IPS-NIHi7 (cell line): ENCODE measurements at regions not wholly inside any gene's neighbourhood (a gene's known extent, or its start where the extent isn't known, plus 50 kb on each side); places are given as distances from the start of the nearest gene placed in this dataset.

ENCODE experiments used
- DNase-seq: peaks from one replicate; pipeline ENCODE4 v3.0.0; 2012; ENCODE audit warnings: mixed read lengths; ENCODE audit errors: extremely low spot score

- no peak for DNase-seq
These were observed 93.2 kb downstream of the FOXF2 start for GRCh38 chr6:1482381-1483166.

DNA sequence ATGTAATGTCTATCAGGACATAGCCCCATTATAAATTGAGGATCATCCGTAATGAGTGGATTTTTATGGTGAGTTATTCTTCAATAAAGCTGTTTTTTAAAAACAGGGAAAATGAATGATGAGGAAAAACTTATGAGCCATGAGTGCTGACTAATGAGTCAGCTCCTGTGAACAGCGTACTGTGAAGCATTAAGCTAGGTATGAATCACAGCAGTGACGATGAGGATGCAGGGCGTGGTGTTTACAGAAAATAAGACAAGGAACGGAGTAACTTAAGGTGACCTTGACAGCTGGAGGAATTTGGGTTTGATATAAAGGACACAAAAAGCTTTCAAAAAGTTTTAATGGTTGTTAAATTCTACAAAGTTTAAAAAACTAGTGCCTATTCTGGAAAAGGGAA is 96.3 kb downstream of the FOXF2 start:
- no peak for DNase-seq

DNA sequence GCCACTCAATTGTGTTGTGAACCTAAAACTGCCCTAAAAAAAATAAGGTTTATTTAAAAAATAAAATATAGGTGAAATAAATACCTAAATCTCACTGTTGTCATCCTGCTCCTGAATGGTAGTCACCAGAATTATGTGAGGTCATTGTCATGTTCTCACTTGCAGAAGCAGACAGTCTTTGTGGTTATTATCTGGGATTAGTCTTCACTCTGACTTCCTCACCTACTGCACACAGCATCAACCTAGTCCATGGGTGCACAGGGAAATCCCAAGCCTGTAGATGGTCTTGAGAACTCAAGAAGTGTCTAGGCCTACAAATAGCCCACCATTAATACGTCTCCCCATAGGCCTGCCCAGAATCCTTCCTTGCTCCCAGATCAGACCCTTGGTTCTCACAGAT is 97.0 kb downstream of the FOXF2 start:
- no peak for DNase-seq

- DNase-seq: no peak
These were observed 97.9 kb downstream of the FOXF2 start for GRCh38 chr6:1487239-1487638.

DNA sequence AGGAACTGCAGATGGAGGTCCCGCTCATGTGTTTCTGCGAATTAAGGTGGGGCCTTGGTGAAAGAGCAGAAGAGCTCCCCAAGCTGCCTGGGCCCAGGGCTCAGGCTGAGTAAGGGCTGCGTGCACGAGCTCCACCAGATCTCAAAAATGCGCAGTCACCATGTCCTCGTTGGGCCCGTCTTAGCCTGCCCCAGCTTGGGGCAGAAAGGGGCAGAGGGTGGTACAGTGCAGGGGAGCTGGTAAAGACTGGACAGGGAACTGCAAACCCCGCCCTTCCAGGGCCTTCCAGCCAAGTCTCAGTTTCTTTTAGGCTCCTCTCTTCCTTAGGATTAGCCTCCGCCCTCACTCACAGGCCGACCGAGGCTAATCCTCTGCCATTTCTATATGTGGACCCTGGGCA is 101.6 kb downstream of the FOXF2 start:
- DNase-seq: no peak

GRCh38 chr6:1491591-1492319 is 102.4 kb downstream of the FOXF2 start:
- DNase-seq: no peak

- no peak for DNase-seq
These were observed 105.3 kb downstream of the FOXF2 start for GRCh38 chr6:1494671-1495070.

DNA sequence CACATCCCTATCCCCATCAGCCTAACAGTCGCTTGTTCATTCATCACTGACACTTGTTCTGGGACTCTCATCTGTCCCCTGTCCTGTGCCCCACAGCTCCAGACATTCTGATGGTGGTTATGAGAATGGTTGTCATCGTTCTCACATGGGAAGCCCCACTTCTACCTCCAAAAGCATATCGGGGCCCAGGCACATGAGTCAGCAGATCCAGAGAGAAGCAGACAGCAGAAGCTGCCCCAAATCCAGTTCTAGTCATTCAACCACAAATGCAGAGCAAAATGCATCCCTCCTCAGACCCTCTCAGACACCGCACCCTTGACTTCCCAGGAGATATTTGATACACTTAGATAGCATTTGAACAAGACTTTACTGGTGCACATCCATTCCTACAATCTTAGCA is 106.0 kb downstream of the FOXF2 start:
- DNase-seq: no peak

GRCh38 chr6:1496092-1496491 is 106.7 kb downstream of the FOXF2 start:
- no peak for DNase-seq

DNA sequence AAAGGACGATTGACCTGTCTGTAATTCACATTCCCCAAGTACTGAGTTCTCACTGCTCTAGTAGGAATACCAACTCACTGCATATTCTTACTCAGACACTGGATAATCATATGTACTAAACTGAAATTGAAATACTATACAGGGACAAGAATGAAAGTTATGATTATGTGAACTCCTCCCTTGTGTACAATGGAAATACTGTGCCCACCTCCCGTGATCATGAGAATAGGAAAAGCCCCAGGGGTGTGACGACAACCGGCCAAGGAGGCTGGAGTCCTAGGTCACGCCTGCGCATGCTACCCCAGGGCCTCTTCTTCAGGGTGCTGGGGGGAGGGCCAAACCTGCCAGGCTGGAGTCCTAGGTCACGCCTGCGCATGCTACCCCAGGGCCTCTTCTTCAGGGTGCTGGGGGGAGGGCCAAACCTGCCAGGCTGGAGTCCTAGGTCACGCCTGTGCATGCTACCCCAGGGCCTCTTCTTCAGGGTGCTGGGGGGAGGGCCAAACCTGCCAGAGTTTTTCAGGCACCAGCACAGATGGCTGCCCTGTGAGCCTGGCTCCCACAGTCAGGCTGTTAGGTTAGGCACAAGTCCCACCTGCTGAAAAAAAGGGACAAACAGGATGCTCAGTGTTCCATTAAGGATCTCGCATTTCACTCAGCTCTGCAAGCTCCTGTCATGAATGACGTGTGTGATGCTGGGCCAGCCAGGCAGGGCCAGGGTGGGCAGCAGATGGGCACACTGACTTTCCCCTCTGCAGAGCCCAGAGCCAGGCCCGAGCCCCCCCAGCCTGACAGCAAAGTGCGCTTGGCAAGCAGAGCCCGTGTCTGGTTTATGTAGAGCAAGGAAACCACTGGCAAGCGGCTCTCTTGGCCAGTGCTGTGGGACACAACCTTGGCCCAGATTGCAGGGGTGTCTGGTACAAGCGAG is 107.7 kb downstream of the FOXF2 start:
- no peak for DNase-seq

GRCh38 chr6:1497761-1498105 is 108.4 kb downstream of the FOXF2 start:
- DNase-seq: peak; percentile 31

DNA sequence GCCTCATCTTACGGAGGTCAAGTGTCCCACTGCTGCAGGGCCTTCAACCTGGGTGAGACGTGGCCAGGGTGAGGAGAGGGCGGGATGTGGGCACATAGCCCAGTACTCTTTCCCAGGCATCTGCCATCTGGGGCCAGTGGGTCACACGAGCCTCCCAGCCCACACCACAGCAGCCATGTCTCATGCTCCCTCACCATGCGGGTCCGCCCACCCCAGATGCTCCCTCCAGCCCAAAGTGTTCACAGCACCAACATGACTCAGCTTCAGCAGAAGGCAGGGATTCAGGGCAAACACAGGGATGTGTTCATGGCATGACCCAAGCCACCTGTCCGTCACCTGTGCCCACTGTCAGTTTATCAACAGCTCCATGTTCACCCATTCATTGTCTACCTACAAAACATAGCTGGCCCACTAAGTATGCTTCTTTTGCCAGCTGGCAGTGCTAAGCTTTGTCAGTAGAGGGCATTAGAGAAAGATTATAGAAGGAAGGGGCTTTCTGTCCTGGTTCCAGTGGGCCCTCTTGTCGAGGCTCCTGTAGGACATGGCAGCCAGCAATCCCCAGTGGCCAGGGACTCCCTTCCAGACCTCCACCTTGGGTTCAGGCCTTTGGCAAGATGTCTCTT is 109.2 kb downstream of the FOXF2 start:
- DNase-seq: no peak

GRCh38 chr6:1499777-1500176 is 109.9 kb upstream of the FOXC1 start:
- DNase-seq: no peak

GRCh38 chr6:1500913-1501312 is 108.8 kb upstream of the FOXC1 start:
- DNase-seq: no peak

DNA sequence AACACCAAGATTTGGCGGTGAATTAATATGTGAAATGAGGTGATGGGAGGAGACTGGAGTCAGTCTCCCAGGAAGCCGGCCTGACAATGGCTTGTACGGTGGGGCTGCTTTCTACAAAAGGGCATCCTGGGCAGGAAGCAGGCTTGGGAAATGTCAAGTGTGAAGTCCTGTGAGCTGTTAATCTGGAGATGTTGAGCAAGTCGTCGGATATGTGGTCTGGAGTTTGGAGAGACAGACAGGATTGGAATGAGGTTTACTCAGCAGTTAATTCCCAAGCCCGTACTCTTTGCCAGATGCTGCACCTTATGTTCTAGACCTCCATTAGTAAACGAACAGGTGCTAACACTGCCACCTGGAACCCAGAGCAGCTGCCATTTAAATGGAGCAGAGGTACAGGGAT is 107.7 kb upstream of the FOXC1 start:
- no peak for DNase-seq

DNA sequence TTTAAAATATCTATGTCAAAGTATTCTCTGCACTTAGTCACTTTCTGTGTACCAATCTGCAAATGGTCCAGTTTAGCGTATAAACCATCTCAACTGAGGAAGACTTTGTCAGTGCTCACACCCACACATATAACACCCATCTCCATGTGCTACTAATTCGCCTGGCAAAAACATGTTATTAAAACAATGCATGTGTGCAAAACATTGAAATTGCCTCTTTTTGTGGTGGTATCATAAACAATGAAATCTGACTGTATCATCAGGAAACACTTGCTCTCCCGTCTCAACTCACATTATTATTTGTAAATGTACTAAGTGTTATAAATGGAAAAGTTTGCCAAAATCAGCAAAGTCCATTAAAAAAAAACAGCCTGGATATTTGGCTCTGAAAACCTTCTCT is 105.9 kb upstream of the FOXC1 start:
- no peak for DNase-seq

DNA sequence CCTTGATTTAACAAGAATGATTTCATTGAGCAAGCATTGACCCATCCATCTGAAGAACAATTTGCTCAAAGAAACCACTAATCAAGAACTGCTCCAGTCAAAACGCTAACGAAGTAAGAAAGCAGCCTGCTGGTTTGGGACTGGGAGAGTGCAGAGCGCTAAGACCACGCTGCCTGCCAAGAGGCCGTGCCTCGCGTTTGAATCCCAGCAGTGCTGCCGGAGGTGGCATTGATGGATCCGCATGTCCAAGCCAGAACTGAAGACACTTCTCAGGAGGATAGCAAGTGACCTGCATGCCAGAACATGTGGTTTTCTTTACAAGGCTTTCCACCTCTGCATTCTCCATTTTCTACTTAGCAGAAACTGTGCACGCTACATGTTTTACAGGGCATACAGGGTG is 105.2 kb upstream of the FOXC1 start:
- no peak for DNase-seq

- no peak for DNase-seq
These were observed 102.5 kb upstream of the FOXC1 start for GRCh38 chr6:1507251-1507650.

GRCh38 chr6:1509241-1509640 is 100.5 kb upstream of the FOXC1 start:
- no peak for DNase-seq

- no peak for DNase-seq
These were observed 99.5 kb upstream of the FOXC1 start for GRCh38 chr6:1510239-1510638.

DNA sequence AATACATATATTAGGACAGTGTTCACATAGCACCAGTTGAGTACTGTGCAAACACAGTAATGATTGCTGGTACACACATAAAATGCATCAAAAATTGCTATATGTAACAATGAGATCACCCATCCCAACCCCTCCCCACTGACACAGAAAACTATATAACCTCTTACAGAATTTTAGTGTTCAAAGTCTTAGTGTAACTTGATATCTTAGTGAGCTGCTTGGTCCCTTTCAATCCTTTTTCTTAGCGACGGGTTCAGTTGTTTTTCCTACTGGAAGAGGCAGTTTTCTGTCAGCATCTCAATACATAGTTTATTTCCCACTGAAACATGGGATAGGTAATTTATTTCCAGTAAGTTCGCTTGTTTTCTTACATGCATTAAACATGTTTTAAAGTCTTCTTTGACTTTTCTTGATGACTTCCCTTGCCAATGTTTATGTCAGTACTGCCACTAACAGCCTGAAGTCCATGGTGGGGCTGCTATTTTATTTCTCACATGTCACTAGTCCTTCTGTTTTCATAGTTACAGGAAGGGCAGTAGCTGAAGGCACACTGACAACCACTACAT is 96.4 kb upstream of the FOXC1 start:
- no peak for DNase-seq

DNA sequence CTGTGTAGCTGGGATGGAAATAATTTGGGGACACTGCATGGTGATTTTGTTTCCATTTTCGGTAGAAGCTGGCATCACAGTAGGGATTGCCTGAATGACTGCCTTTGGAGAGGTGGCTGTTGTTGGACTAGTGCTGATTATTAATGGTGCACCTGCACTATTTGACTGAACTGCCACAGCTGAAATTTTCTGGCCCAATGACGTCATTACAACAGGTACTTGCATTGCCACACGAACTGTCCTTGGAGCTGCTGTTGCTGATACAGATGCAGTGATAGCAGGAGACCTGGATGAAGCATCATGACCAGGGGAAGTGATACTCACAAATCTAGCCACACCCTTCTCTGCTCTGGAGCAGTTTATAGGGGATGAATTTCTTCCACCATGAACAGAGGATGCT is 95.6 kb upstream of the FOXC1 start:
- DNase-seq: no peak
